ENCODE measurements at regions not wholly inside any gene's neighbourhood (a gene's known extent, or its start where the extent isn't known, plus 50 kb on each side); places are given as distances from the start of the nearest gene placed in this dataset.

- no peak for TF ChIP-seq EP300 (IDR thresholded peaks at IDR 0.05; ENCODE audit: borderline replicate concordance)
- TF ChIP-seq YY1 (IDR thresholded peaks at IDR 0.05; ENCODE audit: low read depth): no peak
- no peak for TF ChIP-seq NFIC (IDR thresholded peaks at IDR 0.05)
- TF ChIP-seq TAF1 (IDR thresholded peaks at IDR 0.05; ENCODE audit: low read depth): no peak
- TF ChIP-seq MAX (IDR thresholded peaks at IDR 0.05): no peak
- no peak for TF ChIP-seq ZBTB7A (IDR thresholded peaks at IDR 0.05; ENCODE audit: low read depth)
- no peak for TF ChIP-seq RAD21 (IDR thresholded peaks at IDR 0.05; ENCODE audit: low read depth)
- TF ChIP-seq EGR1 (IDR thresholded peaks at IDR 0.05): no peak
- TF ChIP-seq USF1 (IDR thresholded peaks at IDR 0.05): no peak
- no peak for TF ChIP-seq REST (IDR thresholded peaks at IDR 0.05; ENCODE audit: low read depth)
- no peak for TF ChIP-seq TEAD4 (IDR thresholded peaks at IDR 0.05)
Measured at GRCh38 chr7:10724449-10724848, 249.2 kb upstream of the PHF14 start.

All from Ishikawa (cell line).